GM10248 (cell line): ENCODE measurements at regions not wholly inside any gene's neighbourhood (a gene's known extent, or its start where the extent isn't known, plus 50 kb on each side); places are given as distances from the start of the nearest gene placed in this dataset.
A peak's percentile ranks its signal among the peaks of the same experiment; 100 is the strongest.

Experiments
- CTCF ChIA-PET: fragments of 300-600 bp; sonication (Branson Sonifier 250); formaldehyde crosslinking; extraction: SDS; loops from one replicate; lab custom pipeline; 2021; ENCODE audit warnings: antibody characterized with exemption; lab: Yijun Ruan, JAX
- POLR2A ChIA-PET: fragments of 350-650 bp; sonication (Branson Sonifier 250); formaldehyde crosslinking; extraction: SDS; loops from one replicate; lab custom pipeline; 2020; ENCODE audit warnings: antibody characterized with exemption; lab: Yijun Ruan, JAX
- DNase-seq: peaks from one replicate; pipeline ENCODE4 v3.0.0; 2012; ENCODE audit errors: extremely low spot score
- TF ChIP-seq, protein P1 (sequence below): IDR thresholded peaks from 2 replicates; pipeline ENCODE4 v1.5.1; 2012; ENCODE audit warnings: mild to moderate bottlenecking, low read depth; ENCODE audit errors: extremely low read depth, missing control alignments, control extremely low read depth

DNA sequence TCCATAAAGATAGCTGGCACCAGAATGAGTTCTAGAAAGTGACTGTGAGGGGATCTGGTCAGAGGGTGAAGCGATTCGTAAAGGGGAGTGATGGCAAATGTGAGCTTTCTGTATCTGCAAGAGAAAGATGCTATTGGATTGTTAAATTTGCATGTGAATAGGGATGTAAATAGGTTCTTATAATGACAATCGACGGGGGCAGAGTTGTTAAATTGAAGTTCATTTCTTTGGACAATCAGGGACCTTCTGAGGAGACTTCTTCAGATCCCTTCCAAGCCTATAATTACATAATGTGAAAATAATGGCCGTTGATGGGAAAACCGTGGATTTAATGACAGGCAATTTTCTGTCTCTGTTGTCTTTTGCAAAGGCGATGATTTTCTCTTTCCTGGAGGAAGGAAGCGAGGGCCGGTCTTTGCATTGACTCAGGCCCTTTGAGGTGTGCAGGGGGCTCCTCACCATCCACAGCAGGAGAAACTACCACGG is 52.2 kb upstream of the TMEM18 start:
- TF ChIP-seq, protein P1, sequence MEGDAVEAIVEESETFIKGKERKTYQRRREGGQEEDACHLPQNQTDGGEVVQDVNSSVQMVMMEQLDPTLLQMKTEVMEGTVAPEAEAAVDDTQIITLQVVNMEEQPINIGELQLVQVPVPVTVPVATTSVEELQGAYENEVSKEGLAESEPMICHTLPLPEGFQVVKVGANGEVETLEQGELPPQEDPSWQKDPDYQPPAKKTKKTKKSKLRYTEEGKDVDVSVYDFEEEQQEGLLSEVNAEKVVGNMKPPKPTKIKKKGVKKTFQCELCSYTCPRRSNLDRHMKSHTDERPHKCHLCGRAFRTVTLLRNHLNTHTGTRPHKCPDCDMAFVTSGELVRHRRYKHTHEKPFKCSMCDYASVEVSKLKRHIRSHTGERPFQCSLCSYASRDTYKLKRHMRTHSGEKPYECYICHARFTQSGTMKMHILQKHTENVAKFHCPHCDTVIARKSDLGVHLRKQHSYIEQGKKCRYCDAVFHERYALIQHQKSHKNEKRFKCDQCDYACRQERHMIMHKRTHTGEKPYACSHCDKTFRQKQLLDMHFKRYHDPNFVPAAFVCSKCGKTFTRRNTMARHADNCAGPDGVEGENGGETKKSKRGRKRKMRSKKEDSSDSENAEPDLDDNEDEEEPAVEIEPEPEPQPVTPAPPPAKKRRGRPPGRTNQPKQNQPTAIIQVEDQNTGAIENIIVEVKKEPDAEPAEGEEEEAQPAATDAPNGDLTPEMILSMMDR = no peak
- ChIA-PET POLR2A (no interaction called here), CTCF (interaction anchor here (0.6 to 1.5 kb wide), 3 partner anchors 11 to 15 kb away, joined by 3 read pairs; no protein-coding TSS in a partner anchor)
- no peak for DNase-seq

DNA sequence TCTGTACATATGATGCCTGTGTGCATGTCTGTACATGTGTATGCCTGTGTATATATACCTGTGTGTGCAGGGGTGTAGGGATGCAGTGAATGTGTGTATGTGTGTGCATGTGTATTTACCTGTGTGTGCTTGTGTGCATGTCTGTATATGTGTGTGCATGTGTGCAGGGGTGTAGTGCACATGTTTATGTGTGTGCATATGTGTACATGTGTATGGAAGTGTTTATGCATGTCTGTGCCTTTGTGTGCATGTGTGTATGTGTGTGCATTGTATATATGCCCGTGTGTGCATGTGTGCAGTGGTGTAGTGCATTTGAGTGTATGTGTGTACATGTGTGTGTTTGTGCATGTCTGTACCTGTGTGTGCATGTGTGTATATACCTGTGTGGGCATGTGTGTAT is 51.0 kb upstream of the TMEM18 start:
- POLR2A ChIA-PET = no interaction called here
- CTCF ChIA-PET = interaction anchor here (1.5 kb wide), 1 partner anchor 13 kb away, joined by 7 read pairs; no protein-coding TSS in a partner anchor
- no peak for DNase-seq
- TF ChIP-seq, protein P1 = no peak

DNA sequence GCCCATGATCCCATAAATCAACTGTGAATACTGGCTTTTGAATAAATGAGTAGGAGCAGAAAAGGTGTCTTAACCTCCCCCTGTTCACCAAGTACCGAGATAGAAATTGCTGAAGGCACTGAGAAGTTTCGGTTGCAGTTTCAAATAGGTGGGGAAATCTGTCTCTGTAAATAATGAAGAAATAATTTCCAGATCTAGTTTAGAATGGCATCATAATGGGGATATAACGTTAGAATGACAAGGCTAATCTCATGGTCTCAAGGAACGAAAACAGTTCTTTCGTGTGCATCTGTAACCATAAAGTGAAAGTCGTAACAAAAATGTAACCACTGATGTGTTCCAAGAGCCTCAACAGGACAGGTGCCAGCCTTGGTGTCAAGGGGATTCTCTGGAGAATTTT is 49.9 kb upstream of the TMEM18 start:
- ChIA-PET CTCF (interaction anchor here (1.5 to 1.7 kb wide), 2 partner anchors 9 to 12 kb away, joined by 6 to 7 read pairs; no protein-coding TSS in a partner anchor), POLR2A (no interaction called here)
- DNase-seq = peak; percentile 41
- TF ChIP-seq, protein P1 = no peak
